IPS DF 4.7 (cell line): ENCODE measurements at regions not wholly inside any gene's neighbourhood (a gene's known extent, or its start where the extent isn't known, plus 50 kb on each side); places are given as distances from the start of the nearest gene placed in this dataset.

ENCODE experiments used
- DNase-seq: peaks from one replicate; pipeline ENCODE4 v3.0.0-alpha.2; 2013; ENCODE audit warnings: low spot score; ENCODE audit errors: extremely low read depth

DNA sequence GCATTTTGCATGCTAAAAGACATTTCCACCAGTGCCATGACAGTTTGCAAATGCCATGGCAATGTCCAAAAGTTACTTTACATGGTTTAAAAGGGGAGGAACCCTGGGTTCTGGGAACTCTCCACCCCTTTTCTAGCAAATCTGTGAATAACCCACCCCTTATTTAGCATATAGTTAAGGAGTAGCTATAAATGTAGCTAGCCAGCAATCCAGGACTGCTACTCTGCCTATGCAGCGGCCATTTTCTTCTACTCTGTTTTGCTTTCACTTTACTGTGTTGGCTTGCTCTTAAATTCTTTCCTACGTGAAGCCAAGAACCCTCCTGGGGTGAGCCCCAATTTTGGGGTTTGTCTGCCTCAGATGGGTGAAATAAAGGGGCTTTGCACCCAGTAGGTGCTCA, 141.0 kb downstream of the PTPN11 start:
- no peak for DNase-seq

DNA sequence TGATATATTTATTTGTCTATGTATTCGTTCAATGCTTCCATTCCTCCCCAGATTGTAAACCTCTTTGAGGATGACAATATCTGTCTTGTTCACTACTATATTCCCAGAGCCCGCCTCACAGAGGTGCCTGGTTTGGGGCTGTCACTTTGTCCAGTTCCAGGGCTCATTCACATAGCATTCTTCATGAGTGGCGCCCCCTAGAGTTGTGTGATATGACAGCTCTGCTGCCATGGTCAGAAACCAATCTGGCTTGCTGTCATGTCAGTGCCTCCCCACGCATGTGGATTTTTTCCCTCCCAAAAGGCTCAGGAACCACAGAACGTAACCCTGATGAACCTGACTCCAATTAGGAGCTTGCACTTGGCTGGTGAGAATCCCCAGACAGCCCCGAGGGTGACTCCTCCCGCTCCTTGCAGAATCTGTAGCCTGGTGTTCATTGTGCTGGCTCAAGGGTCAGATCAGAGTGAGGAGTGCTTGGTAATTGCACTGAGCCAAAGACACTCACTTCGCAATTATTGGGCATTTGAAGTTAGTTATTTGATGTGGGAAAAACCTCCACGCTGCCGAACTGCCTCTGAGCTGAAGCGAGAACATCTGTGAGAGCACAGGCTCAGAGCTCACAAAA, 145.5 kb downstream of the PTPN11 start:
- no peak for DNase-seq

GRCh38 chr12:112568641-112569040, 149.9 kb downstream of the PTPN11 start:
- no peak for DNase-seq

DNA sequence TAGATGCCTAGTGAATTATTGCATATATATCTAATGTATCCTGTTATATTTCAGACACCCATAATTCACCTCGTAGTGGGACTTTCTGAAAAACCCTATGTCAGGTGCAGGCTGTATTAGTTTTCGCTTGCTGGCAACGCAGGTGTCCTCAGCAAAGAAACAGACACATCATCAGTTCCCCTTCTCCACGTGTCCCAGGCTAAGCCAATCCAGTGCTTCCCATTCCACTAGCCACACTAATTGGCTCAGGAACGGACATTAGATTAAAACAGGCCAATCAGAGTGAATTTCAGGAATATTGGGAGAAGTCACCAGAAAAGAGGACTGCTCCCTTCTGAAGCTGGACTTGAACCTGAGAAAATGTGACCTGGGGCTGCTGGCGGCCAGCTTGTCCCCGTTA, 151.3 kb downstream of the PTPN11 start:
- no peak for DNase-seq

GRCh38 chr12:112573141-112573540, 154.4 kb downstream of the PTPN11 start:
- no peak for DNase-seq

DNA sequence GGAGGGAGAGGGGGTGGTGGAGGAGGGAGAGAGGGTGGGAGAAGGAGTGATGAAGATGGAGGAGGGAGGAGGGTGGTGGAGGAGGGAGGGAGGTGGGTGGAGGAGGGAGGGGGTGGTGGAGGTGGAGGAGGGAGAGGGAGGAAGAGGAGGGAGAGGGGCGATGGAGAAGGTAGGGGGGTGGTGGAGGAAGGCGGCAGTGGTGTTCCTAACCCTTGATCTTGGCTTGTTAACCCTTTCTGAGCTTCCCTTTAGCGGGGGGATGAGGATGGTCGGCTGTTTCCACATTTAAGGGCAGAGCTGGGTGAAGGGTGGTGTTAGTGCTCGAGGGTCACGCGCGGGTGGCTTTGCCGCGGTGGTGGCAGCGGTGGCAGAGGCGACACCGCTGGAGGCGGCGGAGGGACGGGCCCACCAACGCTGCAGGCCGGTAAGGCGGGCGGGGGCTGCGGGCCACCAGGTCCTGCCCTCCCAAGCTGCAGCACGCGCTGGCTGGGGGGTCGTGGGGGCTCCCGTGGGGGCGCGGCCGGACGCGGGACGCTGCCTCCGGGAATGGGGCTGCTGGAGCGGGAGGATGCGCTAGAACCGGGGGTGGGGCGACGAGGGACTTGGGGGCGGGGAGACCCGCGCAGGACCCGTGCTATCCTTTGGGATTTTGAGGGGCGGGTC, 156.3 kb downstream of the PTPN11 start:
- DNase-seq: no peak

GRCh38 chr12:112575559-112576067, 156.9 kb downstream of the PTPN11 start:
- no peak for DNase-seq

DNA sequence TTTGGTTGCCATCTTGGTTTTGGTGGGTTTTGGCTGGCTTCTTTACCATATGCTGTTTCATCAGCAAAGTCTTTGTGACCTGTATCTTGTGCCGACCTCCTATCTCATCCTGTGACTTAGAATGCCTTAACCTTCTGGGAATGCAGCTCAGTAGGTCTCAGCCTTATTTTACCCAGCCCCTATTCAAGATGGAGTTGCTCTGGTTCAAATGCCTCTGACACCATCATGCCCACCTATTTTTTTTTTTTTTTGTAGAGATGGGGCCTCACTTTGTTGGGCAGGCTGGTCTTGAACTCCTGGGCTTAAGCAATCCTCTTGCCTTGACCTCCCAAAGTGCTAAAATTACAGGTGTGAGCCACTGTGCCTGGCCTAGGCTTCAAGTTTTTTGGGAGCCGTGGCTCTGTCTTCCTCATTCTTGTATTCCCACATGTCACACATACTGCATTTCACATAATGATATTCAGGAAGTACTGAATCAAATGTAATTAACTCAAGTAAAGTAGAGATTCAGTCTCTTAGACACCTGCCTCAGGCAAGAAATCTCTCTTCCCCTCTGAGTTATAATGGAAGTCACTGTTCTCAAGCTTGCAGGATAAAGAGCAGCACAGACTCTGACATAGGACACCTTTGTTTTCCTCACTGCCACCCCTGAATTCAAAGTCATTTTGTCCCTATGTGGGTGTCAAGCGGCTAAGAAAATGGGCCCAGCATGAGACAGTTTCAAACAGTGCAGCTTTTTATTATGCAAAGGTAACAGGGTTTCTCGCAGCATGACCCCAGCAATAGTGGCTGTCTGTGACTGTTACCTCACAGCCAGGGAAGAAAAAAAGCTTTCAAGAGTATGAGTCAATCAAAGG, 159.0 kb downstream of the PTPN11 start:
- peak; percentile 74 for DNase-seq

- DNase-seq: peak; percentile 53
Measured at GRCh38 chr12:112584266-112584722, 165.5 kb downstream of the PTPN11 start.

- no peak for DNase-seq
Measured at GRCh38 chr12:112586148-112586783, 167.5 kb downstream of the PTPN11 start.

DNA sequence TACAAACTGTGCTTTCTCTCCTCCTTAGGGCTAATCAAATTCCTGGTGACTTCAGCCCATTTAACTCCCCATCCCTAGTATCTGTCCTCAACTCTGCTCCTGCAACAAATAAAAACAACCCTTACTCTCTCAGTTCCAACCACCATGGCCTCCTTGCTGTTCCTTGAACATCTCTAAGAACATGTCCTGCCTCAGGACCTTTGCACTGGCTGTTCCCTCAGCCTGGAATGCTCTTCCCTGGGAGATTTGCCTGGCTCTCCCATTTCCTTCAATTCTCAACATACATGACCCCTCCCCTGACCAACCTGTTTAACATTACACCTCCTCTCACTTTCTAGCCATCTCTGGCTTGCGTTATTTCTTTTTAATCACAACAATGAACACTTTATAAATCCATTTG, 170.5 kb downstream of the PTPN11 start:
- no peak for DNase-seq

DNA sequence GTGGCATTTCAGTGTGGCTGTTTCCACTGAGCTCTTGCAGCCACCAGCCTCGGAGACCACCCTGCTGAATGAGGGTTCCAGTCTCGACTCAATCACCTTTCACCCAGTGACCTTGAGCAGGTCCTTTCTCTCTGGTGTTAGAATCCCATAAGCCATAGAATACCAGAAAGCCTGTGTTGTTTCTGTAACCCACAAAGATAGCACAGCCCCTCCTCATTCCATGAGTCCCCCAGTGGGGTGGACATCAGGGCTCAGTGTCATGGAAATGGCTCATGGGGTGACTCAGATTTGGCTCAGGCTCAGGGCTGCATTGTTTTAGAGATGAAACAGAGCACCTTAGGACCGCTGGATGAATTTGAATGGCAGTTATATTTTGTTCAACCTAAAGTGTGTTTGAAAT, 171.5 kb downstream of the PTPN11 start:
- DNase-seq: peak; percentile 68

DNA sequence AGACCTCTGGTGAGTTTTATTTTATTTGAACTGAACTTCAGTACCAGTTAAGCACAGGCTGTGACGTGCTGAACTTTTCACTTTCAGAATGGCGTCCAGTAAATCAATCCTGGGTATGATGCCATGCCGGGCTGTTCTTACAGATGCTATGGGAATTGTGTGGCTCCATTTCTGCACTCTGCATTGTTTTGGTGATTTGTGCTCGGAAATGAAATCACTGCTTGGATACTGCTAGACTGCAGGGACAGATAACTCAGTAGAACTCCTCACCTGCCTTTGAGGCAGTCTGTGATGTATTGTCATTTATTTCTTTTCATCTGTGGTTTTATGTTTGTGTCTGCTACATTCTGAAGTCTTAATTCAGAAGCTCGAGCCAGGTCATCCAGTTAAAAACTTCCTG, 172.7 kb downstream of the PTPN11 start:
- no peak for DNase-seq

DNA sequence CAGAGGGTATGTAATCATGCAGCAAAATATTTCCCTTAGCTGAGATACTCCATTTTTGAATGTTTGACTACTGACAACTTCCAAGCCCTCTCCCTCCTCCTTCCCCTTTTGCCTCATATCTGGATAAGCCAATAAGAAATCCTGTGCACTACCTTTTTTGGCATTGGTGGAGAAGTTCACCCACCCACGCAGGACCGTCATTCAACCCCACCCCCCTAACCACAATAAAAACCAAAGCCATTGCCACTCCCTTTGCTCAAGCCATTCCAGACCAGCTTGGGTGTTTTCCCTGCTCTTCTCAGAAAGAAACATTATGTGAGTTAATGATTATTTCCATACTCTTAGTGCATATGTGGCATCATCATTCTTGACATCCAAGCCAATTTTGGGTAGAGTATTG, 176.7 kb downstream of the PTPN11 start:
- no peak for DNase-seq

GRCh38 chr12:112597986-112598385, 179.2 kb downstream of the PTPN11 start:
- no peak for DNase-seq

GRCh38 chr12:112598626-112599025, 179.9 kb downstream of the PTPN11 start:
- DNase-seq: no peak

DNA sequence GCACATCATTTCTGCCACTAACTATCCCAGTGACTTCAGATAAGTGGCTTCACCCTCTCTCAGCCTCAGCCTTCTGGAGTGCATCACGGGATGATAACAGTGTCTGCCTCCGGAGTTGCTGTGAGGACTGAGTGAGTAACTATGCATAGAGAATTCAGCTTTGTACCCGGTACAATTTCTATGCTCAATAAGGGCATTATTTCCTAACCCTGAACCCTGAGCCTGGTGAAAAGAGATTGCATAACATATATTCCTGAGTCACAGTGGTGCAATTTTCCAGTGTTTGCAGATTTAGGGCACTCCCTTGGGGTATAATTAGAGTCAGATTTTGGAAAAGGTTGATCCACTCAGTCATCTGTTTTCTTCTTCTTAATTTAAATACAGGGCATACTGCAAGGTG, 181.1 kb downstream of the PTPN11 start:
- no peak for DNase-seq

DNA sequence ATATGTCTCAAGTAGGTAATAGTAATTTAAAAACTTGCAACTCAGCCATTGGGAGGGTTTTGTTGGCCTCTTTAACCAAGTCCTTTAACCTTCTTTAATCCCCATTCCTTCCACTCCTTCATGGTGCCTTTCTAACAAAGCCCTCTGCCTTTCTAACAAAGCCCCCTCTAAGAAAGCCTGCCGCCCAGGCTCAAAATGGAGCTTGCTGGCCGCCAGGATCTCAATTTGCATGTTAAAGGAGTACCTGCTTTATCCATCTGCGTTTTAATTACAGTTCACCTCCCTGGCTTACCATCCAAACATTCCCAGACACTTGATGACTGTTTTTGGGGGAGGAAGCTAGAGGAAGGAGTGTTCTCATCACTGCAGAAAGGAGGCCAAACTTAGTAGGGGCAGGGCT, 183.4 kb downstream of the PTPN11 start:
- no peak for DNase-seq

- no peak for DNase-seq
Measured at GRCh38 chr12:112606611-112607365, 184.8 kb upstream of the RPH3A start.

GRCh38 chr12:112607427-112607826, 184.1 kb upstream of the RPH3A start:
- no peak for DNase-seq

GRCh38 chr12:112611908-112612307, 179.6 kb upstream of the RPH3A start:
- no peak for DNase-seq
